M059J (cell line): ENCODE measurements at regions not wholly inside any gene's neighbourhood (a gene's known extent, or its start where the extent isn't known, plus 50 kb on each side); places are given as distances from the start of the nearest gene placed in this dataset.
A peak's percentile ranks its signal among the peaks of the same experiment; 100 is the strongest.

Experiments used
- DNase-seq: peaks from one replicate; pipeline ENCODE4 v3.0.0-alpha.2; 2012; ENCODE audit warnings: low read depth

- DNase-seq, result peak; percentile 7
These were observed 59.7 kb upstream of the ARID2 start for GRCh38 chr12:45669792-45670191.

GRCh38 chr12:45670346-45671065 is 59.0 kb upstream of the ARID2 start:
- DNase-seq, result peak; percentile 45

DNA sequence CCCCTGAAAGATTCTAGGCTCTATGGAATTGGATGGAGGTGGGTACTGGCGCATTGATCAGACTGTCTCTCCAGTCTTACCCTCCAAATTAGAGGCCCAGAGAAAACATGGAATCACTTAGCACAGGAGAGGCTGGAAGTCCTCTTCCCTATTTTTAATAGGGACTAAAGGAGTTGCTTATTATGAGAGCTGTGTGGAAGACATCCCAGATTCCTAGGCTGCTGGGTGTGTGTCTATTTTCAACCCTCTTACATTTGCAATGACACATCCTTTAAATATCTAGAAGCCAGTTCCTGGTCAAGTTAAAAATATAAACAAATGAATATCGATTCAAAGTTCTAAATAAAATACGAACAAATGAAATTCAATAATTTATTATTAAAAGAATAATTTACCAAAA is 58.3 kb upstream of the ARID2 start:
- DNase-seq, result peak; percentile 60

GRCh38 chr12:45674181-45674977 is 55.1 kb upstream of the ARID2 start:
- DNase-seq, result peak; percentile 90

DNA sequence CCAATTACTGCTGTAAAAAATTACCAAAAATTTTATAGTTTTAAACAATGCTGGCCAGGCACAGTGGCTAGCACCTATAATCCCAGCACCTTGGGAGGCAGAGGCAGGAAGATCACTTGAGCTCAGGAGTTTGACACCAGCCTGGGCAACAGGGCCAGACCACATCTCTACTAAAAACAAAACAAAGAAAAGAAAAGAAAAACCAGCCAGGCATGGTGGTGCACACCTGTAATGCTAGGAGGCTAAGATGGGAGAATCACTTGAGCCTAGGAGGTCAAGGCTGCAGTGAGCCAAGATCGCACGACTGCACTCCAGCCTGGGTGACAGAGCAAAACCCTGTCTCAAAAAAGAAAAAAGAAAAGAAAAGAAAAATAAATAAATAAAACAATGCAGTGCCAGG is 54.0 kb upstream of the ARID2 start:
- DNase-seq, result no peak
